ENCODE measurements at regions not wholly inside any gene's neighbourhood (a gene's known extent, or its start where the extent isn't known, plus 50 kb on each side); places are given as distances from the start of the nearest gene placed in this dataset.

- TF ChIP-seq CTCF (conservative IDR thresholded peaks at IDR 0.05) (no peak), EZH2 (IDR thresholded peaks at IDR 0.05; ENCODE audit: low read depth) (no peak)
These were observed 96.8 kb upstream of the MLIP start for GRCh38 chr6:54014440-54014839.
